Loucy (cell line): ENCODE measurements at regions not wholly inside any gene's neighbourhood (a gene's known extent, or its start where the extent isn't known, plus 50 kb on each side); places are given as distances from the start of the nearest gene placed in this dataset.

Experiments
- EZH2phosphoT487 ChIP-seq: fragments of 200-600 bp; IDR thresholded peaks from 2 replicates; pipeline ENCODE4 v1.6.1; 2018; ENCODE audit warnings: antibody characterized with exemption, mild to moderate bottlenecking, moderate library complexity, borderline replicate concordance
- TF ChIP-seq, protein P1 (sequence below): fragments of 200-600 bp; sonication (generic); conservative IDR thresholded peaks from 2 replicates; pipeline ENCODE4 v1.5.1; 2014; ENCODE audit warnings: mild to moderate bottlenecking, antibody characterized with exemption, low read length

DNA sequence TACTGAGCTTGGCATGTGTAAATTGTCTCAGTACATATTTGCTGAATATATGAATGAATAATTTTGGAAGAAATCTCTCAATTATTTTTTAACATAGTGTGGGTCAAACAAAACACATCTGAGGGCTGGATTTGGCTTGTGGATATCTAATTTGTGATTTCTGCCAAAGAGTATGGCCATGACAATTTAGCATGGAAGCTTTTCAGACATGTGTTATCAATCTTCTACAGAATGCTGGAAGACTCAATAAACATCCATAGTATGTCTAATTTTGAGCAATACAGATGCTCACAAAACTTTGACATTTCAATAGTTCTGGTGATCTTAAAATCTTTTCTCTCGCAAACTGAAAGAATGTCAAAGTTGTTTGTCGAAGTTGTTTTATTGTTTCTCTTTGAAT, 214.1 kb upstream of the ANKH start:
- TF ChIP-seq, protein P1, sequence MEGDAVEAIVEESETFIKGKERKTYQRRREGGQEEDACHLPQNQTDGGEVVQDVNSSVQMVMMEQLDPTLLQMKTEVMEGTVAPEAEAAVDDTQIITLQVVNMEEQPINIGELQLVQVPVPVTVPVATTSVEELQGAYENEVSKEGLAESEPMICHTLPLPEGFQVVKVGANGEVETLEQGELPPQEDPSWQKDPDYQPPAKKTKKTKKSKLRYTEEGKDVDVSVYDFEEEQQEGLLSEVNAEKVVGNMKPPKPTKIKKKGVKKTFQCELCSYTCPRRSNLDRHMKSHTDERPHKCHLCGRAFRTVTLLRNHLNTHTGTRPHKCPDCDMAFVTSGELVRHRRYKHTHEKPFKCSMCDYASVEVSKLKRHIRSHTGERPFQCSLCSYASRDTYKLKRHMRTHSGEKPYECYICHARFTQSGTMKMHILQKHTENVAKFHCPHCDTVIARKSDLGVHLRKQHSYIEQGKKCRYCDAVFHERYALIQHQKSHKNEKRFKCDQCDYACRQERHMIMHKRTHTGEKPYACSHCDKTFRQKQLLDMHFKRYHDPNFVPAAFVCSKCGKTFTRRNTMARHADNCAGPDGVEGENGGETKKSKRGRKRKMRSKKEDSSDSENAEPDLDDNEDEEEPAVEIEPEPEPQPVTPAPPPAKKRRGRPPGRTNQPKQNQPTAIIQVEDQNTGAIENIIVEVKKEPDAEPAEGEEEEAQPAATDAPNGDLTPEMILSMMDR = no peak
- no peak for TF ChIP-seq EZH2phosphoT487
